Peyer's patch (tissue), 4 donors: ENCODE measurements at regions not wholly inside any gene's neighbourhood (a gene's known extent, or its start where the extent isn't known, plus 50 kb on each side); places are given as distances from the start of the nearest gene placed in this dataset.

ENCODE experiments used
- DNase-seq, 3 donors: peaks; one replicate each; pipeline ENCODE4 v3.0.0-alpha.2; 2017 to 2019
- H3K27ac ChIP-seq, 4 donors: fragments of 200-600 bp; sonication (generic); one replicate each; pipeline ENCODE4 v1.5.1; 2016 to 2019
- H3K27me3 ChIP-seq, 2 donors: fragments of 200-600 bp; sonication (generic); one replicate each; pipeline ENCODE4 v1.5.1; 2019
- H3K36me3 ChIP-seq, 3 donors: fragments of 200-600 bp; sonication (generic); one replicate each; pipeline ENCODE4 v1.5.1; 2016 to 2019
- H3K4me1 ChIP-seq, 4 donors: fragments of 200-600 bp; sonication (generic); one replicate each; pipeline ENCODE4 v1.5.1; 2016 to 2019
- H3K4me3 ChIP-seq, 4 donors: fragments of 200-600 bp; sonication (generic); 1 replicate in 3 of 4; 2 replicates in 1 of 4; pipeline ENCODE4 v1.5.1; 2016 to 2019; ENCODE audit warnings: mild to moderate bottlenecking in 1 of 4
- H3K9me3 ChIP-seq, 4 donors: fragments of 200-600 bp; sonication (generic); one replicate each; pipeline ENCODE4 v1.5.1; 2016 to 2019; ENCODE audit warnings: mild to moderate bottlenecking in 1 of 4
- POLR2A ChIP-seq, 2 donors: fragments of 450-650 bp; IDR thresholded peaks; one replicate each; pipeline ENCODE4 v1.5.1; 2017; ENCODE audit warnings: antibody characterized with exemption in 2 of 2, mild to moderate bottlenecking in 2 of 2, moderate library complexity in 2 of 2
- TF ChIP-seq, protein P1 (sequence below), 6 experiments: fragments of 450-650 bp in 4 of 6; fragments of 200-600 bp in 2 of 6; sonication (generic) in 1 of 6; IDR thresholded peaks; one replicate each; pipeline ENCODE4 v1.5.1; 2017 to 2019; ENCODE audit warnings: antibody characterized with exemption in 6 of 6, mild to moderate bottlenecking in 3 of 6, moderate library complexity in 1 of 6

GRCh38 chr15:36344887-36345286 is 234.5 kb upstream of the CDIN1 start:
- Histone ChIP-seq H3K4me1 (no peaks in the 10 kb centered on the region), H3K27me3 (no peaks in the 10 kb centered on the region), H3K4me3 (no peak overlapping the region), H3K36me3 (no peaks in the 10 kb centered on the region), H3K9me3 (no peaks in the 10 kb centered on the region), H3K27ac (no peak overlapping the region)
- no peak for DNase-seq
- TF ChIP-seq, protein P1, sequence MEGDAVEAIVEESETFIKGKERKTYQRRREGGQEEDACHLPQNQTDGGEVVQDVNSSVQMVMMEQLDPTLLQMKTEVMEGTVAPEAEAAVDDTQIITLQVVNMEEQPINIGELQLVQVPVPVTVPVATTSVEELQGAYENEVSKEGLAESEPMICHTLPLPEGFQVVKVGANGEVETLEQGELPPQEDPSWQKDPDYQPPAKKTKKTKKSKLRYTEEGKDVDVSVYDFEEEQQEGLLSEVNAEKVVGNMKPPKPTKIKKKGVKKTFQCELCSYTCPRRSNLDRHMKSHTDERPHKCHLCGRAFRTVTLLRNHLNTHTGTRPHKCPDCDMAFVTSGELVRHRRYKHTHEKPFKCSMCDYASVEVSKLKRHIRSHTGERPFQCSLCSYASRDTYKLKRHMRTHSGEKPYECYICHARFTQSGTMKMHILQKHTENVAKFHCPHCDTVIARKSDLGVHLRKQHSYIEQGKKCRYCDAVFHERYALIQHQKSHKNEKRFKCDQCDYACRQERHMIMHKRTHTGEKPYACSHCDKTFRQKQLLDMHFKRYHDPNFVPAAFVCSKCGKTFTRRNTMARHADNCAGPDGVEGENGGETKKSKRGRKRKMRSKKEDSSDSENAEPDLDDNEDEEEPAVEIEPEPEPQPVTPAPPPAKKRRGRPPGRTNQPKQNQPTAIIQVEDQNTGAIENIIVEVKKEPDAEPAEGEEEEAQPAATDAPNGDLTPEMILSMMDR (IDR thresholded peaks at IDR 0.05) = no peak
- TF ChIP-seq POLR2A (IDR thresholded peaks at IDR 0.05) = no peak

- Histone ChIP-seq H3K9me3 (no peaks in the 10 kb centered on the region), H3K36me3 (no peaks in the 10 kb centered on the region), H3K27ac (no peak overlapping the region)
These were observed 232.1 kb upstream of the CDIN1 start for GRCh38 chr15:36347272-36347858.

DNA sequence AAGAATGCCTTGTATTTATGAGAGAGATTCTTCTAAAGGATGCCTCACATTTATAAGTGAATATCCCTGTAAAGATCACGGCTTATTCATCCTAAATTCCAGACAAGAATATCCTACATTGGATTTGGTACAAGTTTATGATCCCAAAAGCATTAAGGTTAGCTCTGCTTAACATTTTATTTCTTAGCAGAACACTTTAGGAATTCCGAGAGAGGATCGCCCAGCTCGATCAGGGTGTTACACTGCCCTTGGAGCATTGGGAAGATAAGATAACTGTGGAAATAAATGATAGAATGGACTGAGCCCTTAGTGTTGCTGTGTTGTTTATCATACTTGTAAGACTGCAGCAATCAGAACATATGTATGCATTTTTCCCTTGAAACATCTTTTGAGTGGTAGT is 223.0 kb upstream of the CDIN1 start:
- Histone ChIP-seq H3K27ac (peak overlapping the region in 1 of 4 donors; percentile 27), H3K4me1 (no peaks in the 10 kb centered on the region), H3K4me3 (no peak overlapping the region), H3K27me3 (no peaks in the 10 kb centered on the region), H3K36me3 (no peaks in the 10 kb centered on the region), H3K9me3 (no peaks in the 10 kb centered on the region)
- TF ChIP-seq, protein P1 (IDR thresholded peaks at IDR 0.05) = no peak
- no peak for TF ChIP-seq POLR2A (IDR thresholded peaks at IDR 0.05)
- DNase-seq = no peak

More at GRCh38 chr15:36347272-36347858, 232.1 kb upstream of the CDIN1 start:
- no peaks in the 10 kb centered on the region for H3K4me1 ChIP-seq
- no peak overlapping the region for H3K4me3 ChIP-seq
- H3K27me3 ChIP-seq = no peaks in the 10 kb centered on the region
- TF ChIP-seq POLR2A (IDR thresholded peaks at IDR 0.05) = no peak
- TF ChIP-seq, protein P1 (IDR thresholded peaks at IDR 0.05) = no peak
- no peak for DNase-seq

DNA sequence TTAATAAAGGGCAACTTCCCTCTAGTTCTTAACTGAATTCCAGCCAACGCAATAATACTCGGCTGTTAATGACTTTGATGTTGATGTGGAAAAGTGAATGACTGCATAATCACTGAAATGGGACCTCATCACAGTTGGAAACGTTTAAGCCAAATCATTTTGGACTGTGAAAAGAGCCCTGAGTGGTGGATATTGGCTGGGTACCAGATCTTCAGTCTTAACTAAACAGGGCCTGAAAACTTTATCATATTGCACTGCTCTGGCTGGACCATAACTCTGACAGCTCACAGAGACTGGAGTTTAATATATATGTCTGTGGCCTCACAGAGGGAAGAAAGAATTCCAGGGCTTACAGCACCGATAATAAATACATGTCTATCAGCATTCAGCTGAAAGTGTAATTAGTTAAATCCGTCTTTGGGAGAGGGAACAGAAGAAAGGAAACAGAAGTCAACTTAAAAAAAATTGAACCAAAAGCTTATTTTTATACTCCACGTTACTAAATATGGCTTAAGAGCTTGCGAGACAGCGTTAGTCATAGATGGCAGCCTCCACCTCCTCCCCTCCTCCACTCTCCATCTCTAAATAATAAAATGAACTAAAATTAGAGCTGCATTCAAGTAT is 222.3 kb upstream of the CDIN1 start:
- Histone ChIP-seq H3K9me3 (no peaks in the 10 kb centered on the region), H3K27ac (peak overlapping the region in 1 of 4 donors; percentile 27), H3K36me3 (no peaks in the 10 kb centered on the region), H3K4me1 (no peaks in the 10 kb centered on the region), H3K27me3 (no peaks in the 10 kb centered on the region), H3K4me3 (no peak overlapping the region)
- TF ChIP-seq POLR2A (IDR thresholded peaks at IDR 0.05) = no peak
- TF ChIP-seq, protein P1 (IDR thresholded peaks at IDR 0.05) = no peak
- no peak for DNase-seq

DNA sequence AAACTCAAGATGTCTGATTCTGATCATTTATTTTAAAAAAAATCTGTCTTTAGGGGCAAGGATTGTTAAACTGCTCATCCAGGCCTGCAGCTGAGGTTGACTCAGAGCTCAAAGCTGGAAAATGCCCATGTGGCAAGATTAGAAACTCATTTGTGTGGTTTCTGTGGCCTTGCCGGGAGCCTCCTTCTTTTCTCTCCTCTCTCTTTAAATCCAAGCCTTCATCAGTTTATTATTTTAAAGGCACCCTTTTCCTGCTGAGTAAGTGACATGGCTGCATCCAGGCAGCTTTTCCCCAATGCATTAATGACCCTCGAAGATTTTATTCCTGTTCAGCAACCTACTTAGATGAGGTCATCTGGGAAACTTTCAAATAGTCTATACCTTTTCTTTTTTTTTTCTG is 221.3 kb upstream of the CDIN1 start:
- no peaks in the 10 kb centered on the region for H3K27me3 ChIP-seq
- no peaks in the 10 kb centered on the region for H3K4me1 ChIP-seq
- H3K36me3 ChIP-seq = no peaks in the 10 kb centered on the region
- peak overlapping the region in 1 of 4 donors; percentile 16 for H3K27ac ChIP-seq
- TF ChIP-seq, protein P1 (IDR thresholded peaks at IDR 0.05) = no peak
- TF ChIP-seq POLR2A (IDR thresholded peaks at IDR 0.05) = no peak
- H3K9me3 ChIP-seq = no peaks in the 10 kb centered on the region
- H3K4me3 ChIP-seq = no peak overlapping the region
- DNase-seq = no peak
